Choroid plexus epithelial cell (primary cell): ENCODE measurements at regions not wholly inside any gene's neighbourhood (a gene's known extent, or its start where the extent isn't known, plus 50 kb on each side); places are given as distances from the start of the nearest gene placed in this dataset.

ENCODE experiments used
- DNase-seq: peaks from one replicate; pipeline ENCODE4 v3.0.0-alpha.2; 2010; ENCODE audit warnings: low read depth
- H3K4me3 ChIP-seq: 2 replicates; pipeline ENCODE4 v1.5.1; 2011; ENCODE audit warnings: low read depth, mild to moderate bottlenecking, control low read depth, low read length, moderate library complexity
- TF ChIP-seq, protein P1 (sequence below): conservative IDR thresholded peaks from 2 replicates; pipeline ENCODE4 v1.5.1; 2011; ENCODE audit warnings: low read depth, mild to moderate bottlenecking, control low read depth, inconsistent platforms, low read length, moderate library complexity

DNA sequence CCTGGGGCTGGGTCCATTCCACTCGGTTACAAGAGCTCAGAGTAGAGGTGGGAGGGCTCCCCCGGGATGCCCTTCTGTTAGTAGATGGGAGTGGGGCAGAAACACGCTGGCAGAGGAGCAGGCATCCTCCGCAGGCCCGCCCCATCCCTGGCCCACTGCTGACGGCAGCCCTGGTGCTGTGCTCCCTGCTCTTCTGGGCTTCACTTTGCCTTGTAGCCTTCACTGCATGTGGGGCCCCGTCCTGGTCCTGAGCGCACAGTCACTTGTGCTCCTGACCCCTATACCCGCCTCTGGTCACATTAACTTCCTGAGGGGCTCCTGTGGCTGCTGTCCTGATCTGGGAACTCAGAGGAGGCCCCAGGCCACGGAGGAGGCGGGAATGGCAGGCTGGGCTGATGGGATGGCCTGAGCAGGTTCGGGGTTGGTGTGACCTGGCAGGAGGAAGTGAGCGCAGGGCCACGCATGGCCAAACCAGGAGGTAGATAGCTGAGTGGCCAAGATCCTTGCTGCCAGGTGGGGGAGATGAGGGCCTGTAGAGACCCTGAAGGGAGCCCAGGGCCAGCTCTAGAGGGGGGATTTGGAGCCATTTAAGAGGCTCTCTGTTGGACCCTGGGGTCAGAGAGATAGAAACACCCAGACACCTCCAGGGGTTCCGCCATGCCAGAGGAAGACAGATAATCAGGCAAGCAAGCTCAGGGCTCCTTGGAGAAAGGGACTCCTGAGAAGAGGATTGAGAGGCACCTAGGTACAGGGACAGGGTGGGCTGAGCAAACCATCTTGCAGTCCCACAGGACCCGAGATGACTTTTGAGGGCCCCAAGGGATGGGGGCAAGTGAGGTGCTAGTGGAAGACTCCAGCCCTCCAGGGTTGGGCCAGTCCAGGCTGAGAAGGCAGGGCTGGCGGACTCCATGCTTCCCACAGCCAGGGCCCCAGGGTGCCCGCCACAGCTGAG lies 92.2 kb upstream of the PRR23E start:
- H3K4me3 ChIP-seq = no peak overlapping the region
- TF ChIP-seq, protein P1, sequence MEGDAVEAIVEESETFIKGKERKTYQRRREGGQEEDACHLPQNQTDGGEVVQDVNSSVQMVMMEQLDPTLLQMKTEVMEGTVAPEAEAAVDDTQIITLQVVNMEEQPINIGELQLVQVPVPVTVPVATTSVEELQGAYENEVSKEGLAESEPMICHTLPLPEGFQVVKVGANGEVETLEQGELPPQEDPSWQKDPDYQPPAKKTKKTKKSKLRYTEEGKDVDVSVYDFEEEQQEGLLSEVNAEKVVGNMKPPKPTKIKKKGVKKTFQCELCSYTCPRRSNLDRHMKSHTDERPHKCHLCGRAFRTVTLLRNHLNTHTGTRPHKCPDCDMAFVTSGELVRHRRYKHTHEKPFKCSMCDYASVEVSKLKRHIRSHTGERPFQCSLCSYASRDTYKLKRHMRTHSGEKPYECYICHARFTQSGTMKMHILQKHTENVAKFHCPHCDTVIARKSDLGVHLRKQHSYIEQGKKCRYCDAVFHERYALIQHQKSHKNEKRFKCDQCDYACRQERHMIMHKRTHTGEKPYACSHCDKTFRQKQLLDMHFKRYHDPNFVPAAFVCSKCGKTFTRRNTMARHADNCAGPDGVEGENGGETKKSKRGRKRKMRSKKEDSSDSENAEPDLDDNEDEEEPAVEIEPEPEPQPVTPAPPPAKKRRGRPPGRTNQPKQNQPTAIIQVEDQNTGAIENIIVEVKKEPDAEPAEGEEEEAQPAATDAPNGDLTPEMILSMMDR = no peak
- no peak for DNase-seq

DNA sequence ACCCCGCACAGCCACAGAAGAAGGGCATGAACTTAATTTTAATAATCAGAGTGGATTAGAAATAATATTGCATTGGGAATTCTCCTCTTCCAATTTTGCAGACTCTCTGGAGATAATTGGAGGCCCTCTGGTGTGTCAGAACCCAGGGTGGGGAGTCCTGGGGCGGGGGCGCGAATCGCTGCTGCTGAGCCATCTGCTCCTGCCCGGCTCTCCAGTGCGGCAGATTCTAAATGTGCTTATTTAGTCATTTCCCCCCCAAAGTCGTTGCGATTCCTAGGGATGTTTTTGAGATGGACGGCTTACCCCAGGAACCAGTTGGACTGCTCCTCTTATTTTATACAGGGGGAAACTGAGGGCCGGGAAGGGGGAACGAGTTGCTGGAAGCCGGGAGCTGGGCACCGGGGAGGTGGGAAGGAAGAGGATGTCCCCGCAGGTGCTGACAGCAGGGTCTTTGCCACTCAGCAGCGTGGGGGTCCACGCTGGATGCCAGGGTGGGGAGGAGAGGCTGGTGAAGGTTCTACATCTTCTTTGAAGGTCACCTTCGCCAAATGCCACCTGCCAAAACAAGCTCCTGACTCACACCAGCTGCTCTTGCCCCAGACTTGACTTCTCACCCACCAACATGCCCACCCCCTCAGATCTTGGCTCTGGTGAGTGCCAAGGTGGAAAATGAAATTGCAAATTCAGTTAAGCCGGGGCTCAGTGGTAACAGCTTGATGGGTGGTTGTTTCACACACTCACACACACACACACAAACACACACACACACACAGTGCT lies 91.3 kb upstream of the PRR23E start:
- TF ChIP-seq, protein P1 = no peak
- H3K4me3 ChIP-seq = no peak overlapping the region
- DNase-seq = no peak

DNA sequence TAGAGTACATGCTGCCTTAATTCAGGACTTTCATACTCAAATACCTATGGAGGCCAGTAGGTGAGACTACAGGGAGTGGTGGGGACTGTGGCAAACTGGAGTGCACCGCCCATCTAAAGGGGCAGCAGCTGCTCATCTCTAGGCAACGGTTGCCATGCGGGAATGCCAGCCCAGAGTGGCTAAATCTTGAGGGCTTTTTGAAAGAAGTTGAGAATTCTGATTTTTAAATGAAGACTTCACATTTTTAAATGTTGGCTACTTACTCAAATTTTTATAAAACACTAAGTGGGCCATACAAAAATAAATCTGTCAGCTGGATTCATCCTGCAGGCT lies 90.8 kb upstream of the PRR23E start:
- H3K4me3 ChIP-seq = no peak overlapping the region
- no peak for DNase-seq
- TF ChIP-seq, protein P1 = no peak

DNA sequence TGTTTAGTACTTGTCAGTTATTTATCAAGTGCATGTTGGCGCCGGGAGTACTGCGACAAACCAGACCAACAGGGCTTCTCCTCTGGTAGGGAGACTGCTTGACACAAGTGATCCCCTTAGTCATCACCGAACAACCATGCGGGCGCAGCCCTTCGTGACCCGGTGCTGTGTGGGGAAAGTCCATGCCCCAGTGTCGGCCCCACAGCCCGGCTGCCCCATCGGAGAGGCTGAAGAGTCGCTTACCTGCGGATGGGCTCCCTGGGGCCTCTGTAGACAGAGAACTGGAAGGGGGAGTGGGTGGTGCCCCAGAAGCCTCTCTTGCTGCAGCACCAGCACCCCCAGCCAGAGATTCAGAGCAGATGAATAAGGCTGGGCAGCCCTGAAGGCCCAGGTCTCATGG lies 90.3 kb upstream of the PRR23E start:
- DNase-seq = no peak
- TF ChIP-seq, protein P1 = no peak
- H3K4me3 ChIP-seq = no peak overlapping the region

DNA sequence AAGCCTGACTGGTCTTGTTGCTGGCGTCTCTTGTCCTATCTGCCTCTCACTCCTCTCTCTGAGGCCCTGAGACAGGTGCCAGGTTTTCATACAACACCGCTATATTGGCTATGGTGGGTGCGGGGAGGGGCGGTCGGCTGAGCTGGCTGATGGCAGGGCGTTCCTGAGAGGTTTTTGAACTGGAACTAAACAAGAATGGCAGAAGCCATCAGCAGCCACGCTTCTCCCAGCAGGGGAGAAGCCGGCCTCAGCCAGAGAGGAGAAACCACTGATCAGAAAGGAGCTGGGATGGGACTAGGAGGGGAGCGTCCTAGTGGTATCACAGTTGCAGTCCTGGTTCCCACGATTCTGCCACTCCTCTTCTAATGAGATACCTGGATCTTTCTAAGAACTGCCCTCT lies 89.9 kb upstream of the PRR23E start:
- TF ChIP-seq, protein P1 = no peak
- no peak overlapping the region for H3K4me3 ChIP-seq
- no peak for DNase-seq

DNA sequence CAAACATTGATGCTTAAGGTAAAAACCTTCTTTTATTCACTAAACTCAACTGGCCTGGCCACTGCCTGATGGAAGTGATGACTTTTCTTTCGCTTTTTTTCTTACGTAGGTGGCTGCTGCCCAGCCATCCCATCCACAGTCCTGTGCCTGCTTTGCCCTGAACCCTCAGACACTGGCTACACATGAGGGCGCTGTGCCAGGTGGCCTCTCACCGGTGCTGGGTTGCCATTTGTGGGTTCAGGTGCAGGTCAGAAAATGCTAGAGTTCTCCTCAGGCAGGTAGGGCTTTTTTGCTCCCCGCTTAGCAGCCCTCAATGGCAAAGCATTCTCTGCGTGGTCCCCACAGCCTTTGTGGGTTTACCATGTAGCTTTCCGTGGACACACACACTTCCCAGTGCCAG lies 88.3 kb upstream of the PRR23E start:
- TF ChIP-seq, protein P1 = no peak
- H3K4me3 ChIP-seq = no peak overlapping the region
- no peak for DNase-seq
